AG04449 (cell line): ENCODE measurements at regions not wholly inside any gene's neighbourhood (a gene's known extent, or its start where the extent isn't known, plus 50 kb on each side); places are given as distances from the start of the nearest gene placed in this dataset.
"Not testable (repeated sequence)": the region's sequence is repeated elsewhere in the genome, so short reads cannot be mapped to it uniquely, and the experiment has no call there.

ENCODE experiments used
- CTCF ChIA-PET: fragments of 350-600 bp; formaldehyde crosslinking; extraction: SDS; loops from one replicate; lab custom pipeline; 2021; ENCODE audit warnings: antibody characterized with exemption; lab: Yijun Ruan, JAX
- POLR2A ChIA-PET: fragments of 400-600, 350-600 bp; formaldehyde crosslinking; extraction: SDS; loops from one replicate; lab custom pipeline; 2020; ENCODE audit warnings: antibody characterized with exemption, inconsistent platforms; lab: Yijun Ruan, JAX
- DNase-seq: peaks from one replicate; pipeline ENCODE4 v3.0.0-alpha.2; 2010; ENCODE audit warnings: low read depth, low spot score
- H3K4me3 ChIP-seq: 2 replicates; pipeline ENCODE4 v1.5.1; 2011; ENCODE audit warnings: low read depth, mild to moderate bottlenecking, control low read depth, low read length
- CTCF ChIP-seq: IDR thresholded peaks from one replicate; pipeline ENCODE4 v1.5.1; 2011; ENCODE audit warnings: mild to moderate bottlenecking, moderate library complexity, low read length, control low read depth, inconsistent platforms; ENCODE audit not compliant: insufficient read depth; ENCODE audit errors: missing control alignments

GRCh38 chr3:164360078-164360578 is 718.2 kb downstream of the SI start:
- CTCF ChIA-PET: no interaction called here
- POLR2A ChIA-PET: no interaction called here

GRCh38 chr3:164352991-164353390 is 725.3 kb downstream of the SI start:
- CTCF ChIA-PET: no interaction called here
- DNase-seq: no peak
- no peak for TF ChIP-seq CTCF
- no peak overlapping the region for H3K4me3 ChIP-seq
- POLR2A ChIA-PET: no interaction called here

More at GRCh38 chr3:164360078-164360578, 718.2 kb downstream of the SI start:
- DNase-seq: no peak
- H3K4me3 ChIP-seq: no peak overlapping the region
- no peak for TF ChIP-seq CTCF

- TF ChIP-seq CTCF: no peak
- no peak overlapping the region for H3K4me3 ChIP-seq
- no peak for DNase-seq
- CTCF ChIA-PET: no interaction called here
- POLR2A ChIA-PET: no interaction called here
Observed at GRCh38 chr3:164351131-164351530, 727.2 kb downstream of the SI start.

- CTCF ChIA-PET, DNase-seq, POLR2A ChIA-PET, H3K4me3 ChIP-seq: not testable (repeated sequence)
Observed at GRCh38 chr3:164342206-164342605, 736.1 kb downstream of the SI start.

- CTCF ChIA-PET: no interaction called here
- H3K4me3 ChIP-seq: no peak overlapping the region
- no peak for TF ChIP-seq CTCF
- POLR2A ChIA-PET: no interaction called here
- DNase-seq: no peak
Observed at GRCh38 chr3:164341086-164341485, 737.2 kb downstream of the SI start.

- ChIA-PET CTCF (no interaction called here), POLR2A (no interaction called here)
- no peak for DNase-seq
- no peak overlapping the region for H3K4me3 ChIP-seq
- no peak for TF ChIP-seq CTCF
Observed at GRCh38 chr3:164340273-164340672, 738.0 kb downstream of the SI start.
